ENCODE measurements at regions not wholly inside any gene's neighbourhood (a gene's known extent, or its start where the extent isn't known, plus 50 kb on each side); places are given as distances from the start of the nearest gene placed in this dataset.

- Histone ChIP-seq H3K36me3 (ENCODE audit: control insufficient read depth, insufficient read depth, low read length) (no peaks in the 10 kb centered on the region), H3K27me3 (replicated peaks; ENCODE audit: control insufficient read depth, insufficient read depth, low read length) (no peaks in the 10 kb centered on the region; the same call in none of the 2 replicates), H3K4me3 (replicated peaks; ENCODE audit: low read depth, low read length) (no peak overlapping the region)
- no peak for TF ChIP-seq CTCF (IDR thresholded peaks at IDR 0.05; ENCODE audit: insufficient read depth, low read length, poor library complexity, severe bottlenecking)
- DNase-seq (ENCODE audit: extremely low read depth, insufficient read length), result no peak
Observed at GRCh38 chr9:69986970-69987369, 56.7 kb upstream of the MAMDC2 start.

GRCh38 chr9:69987457-69987856 is 56.2 kb upstream of the MAMDC2 start:
- Histone ChIP-seq H3K27me3 (replicated peaks; ENCODE audit: control insufficient read depth, insufficient read depth, low read length) (no peaks in the 10 kb centered on the region; the same call in none of the 2 replicates), H3K4me3 (replicated peaks; ENCODE audit: low read depth, low read length) (no peak overlapping the region), H3K36me3 (ENCODE audit: control insufficient read depth, insufficient read depth, low read length) (no peaks in the 10 kb centered on the region)
- no peak for TF ChIP-seq CTCF (IDR thresholded peaks at IDR 0.05; ENCODE audit: insufficient read depth, low read length, poor library complexity, severe bottlenecking)
- DNase-seq (ENCODE audit: extremely low read depth, insufficient read length), result no peak

GRCh38 chr9:69993110-69993509 is 50.5 kb upstream of the MAMDC2 start:
- DNase-seq (ENCODE audit: extremely low read depth, insufficient read length), result no peak
- Histone ChIP-seq H3K4me3 (replicated peaks; ENCODE audit: low read depth, low read length) (no peak overlapping the region), H3K36me3 (ENCODE audit: control insufficient read depth, insufficient read depth, low read length) (no peaks in the 10 kb centered on the region), H3K27me3 (replicated peaks; ENCODE audit: control insufficient read depth, insufficient read depth, low read length) (no peaks in the 10 kb centered on the region)
- TF ChIP-seq CTCF (IDR thresholded peaks at IDR 0.05; ENCODE audit: insufficient read depth, low read length, poor library complexity, severe bottlenecking), result no peak
